ENCODE measurements at regions not wholly inside any gene's neighbourhood (a gene's known extent, or its start where the extent isn't known, plus 50 kb on each side); places are given as distances from the start of the nearest gene placed in this dataset.
"Not testable (repeated sequence)": the region's sequence is repeated elsewhere in the genome, so short reads cannot be mapped to it uniquely, and the experiment has no call there.

DNA sequence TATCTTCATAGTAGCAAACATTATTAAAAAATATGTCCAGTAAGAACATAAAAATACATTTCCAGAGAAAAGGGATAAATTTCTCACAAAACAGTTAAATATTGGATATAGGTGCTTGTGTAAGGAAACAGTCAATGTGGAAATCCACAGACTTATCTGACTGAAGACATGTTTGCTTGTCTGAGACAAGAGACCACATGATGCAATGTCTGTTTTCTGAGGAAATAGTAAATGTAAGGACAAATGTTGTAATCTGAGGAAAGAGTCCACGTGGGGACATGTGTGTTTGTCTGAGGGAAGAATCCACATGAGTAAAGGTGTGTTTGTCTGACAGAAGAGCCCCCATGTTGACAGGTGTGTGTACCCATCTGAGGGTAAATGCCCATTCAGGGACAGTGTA lies 1093.2 kb downstream of the TMEM121 start:
- DNase-seq, result no peak

DNA sequence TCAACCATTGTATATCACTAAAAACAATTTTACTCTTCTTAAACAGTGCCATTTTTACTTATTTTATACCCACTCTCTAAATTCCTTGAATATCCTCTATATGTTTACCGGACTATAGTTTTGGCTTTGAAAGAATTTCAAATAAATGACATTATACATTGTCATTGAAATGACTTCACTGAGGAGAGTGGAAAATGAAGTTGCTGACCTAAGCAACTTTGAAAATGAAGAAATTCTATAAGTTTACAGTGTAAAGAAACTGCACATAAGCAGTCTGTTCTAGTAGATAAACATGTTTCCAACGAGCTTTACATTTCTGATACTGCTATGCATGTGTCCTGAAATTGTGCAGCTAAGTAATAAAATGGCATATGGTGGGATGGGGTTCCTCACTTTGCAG lies 1094.0 kb downstream of the TMEM121 start:
- no peak for DNase-seq

DNA sequence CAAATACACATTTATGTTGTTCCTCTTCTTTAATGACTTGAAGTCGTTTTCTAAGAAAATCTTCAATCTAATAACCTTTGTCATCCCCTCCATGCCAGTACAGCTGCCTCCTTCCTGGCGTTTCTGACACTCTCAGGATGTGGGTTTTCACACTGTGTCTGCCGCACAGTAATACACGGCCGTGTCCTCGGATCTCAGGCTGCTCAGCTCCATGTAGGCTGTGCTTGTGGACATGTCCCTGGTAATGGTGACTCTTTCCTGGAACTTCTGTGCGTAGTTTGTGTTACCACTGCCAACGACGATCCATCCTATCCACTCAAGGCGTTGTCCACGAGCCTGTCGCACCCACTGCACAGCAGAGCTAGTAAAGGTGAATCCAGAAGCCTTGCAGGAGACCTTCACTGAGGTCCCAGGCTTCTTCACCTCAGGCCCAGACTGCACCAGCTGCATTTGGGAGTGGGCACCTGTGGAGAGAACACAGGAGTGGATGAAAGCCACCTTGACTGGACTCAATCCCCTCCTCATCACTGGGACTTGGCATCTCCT lies 1095.9 kb downstream of the TMEM121 start:
- no peak for DNase-seq

GRCh38 chr14:106625186-106625585 lies 1098.8 kb downstream of the TMEM121 start:
- DNase-seq, result no peak

DNA sequence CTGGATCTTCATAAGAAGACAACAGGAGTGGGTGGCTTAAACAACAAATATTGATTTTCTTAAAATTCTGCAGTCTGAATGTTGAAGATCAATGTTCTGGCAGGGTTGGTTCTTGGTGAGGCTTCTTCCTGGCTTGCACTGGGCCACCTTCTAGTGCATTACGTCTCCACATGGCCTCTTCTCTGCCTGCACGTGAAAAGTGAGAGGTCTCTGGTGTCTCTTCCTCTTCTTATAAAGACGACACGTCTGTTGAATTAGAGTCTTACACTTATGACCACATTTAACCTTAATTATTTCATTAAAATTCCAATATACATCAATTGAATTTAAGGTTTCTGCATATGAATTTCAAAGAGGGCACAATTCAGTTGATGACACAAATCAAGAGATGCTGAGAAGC lies 1100.1 kb downstream of the TMEM121 start:
- DNase-seq, result not testable (repeated sequence)

DNA sequence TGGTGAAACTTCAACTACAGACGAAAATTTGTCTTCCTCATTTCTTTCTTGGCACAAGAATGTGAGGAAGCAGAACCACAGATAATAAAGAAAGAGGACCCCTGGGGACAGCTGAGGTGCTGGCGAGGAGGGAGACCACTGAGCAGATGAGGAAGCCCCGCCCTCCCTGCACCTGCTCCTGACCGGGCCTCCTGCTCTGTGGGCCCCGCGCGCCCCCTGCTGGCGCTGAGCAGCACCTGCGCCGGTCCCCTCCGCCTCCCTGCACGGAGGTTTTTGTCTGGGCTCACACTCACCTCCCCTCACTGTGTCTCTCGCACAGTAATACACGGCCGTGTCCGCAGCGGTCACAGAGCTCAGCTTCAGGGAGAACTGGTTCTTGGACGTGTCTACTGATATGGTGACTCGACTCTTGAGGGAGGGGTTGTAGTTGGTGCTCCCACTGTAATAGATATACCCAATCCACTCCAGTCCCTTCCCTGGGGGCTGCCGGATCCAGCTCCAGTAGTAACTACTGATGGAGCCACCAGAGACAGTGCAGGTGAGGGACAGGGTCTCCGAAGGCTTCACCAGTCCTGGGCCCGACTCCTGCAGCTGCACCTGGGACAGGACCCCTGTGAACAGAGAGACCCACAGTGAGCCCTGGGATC lies 1100.7 kb downstream of the TMEM121 start:
- not testable (repeated sequence) for DNase-seq

- no peak for DNase-seq
These were observed 1105.5 kb downstream of the TMEM121 start for GRCh38 chr14:106631879-106632278.

DNA sequence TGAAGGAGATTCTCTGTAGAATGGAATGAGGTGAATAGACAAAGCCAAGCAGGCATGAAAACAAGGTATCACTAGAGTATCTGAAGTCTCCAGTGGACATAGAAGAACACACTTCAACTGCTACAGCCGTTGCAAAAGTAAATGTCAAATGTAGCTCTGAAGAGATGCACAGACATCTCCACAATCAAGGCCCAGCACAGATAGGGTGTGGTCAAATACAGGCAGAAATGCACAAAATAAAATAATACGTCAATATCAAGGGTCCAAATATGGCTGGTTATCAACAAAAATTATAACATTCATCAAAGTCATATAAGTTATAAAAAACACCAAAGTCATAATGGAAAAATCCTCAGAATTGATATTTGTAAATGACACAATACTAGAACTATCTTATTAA lies 1107.3 kb downstream of the TMEM121 start:
- no peak for DNase-seq

DNA sequence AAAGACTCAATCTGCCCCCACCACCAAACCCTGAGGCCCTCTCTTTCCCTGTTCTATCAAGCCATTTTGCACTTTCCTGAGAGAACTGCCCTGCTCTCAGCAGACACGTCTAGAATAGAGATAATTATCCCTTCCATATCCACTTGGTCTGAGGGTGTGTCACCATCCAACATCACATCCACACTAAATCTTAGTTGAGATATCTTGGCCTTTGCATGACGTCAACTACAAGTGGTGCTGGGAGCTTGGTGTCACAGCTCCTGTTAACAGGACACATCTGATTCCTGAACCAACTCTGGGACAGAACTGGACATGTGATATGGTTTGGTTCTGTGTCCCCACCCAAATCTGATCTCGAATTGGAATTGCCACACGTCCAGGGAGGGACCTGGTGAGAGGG lies 1109.2 kb downstream of the TMEM121 start:
- DNase-seq, result no peak

GRCh38 chr14:106638786-106639452 lies 1112.5 kb downstream of the TMEM121 start:
- DNase-seq, result not testable (repeated sequence)

GRCh38 chr14:106642090-106642489 lies 1115.7 kb downstream of the TMEM121 start:
- DNase-seq, result no peak

- DNase-seq, result not testable (repeated sequence)
These were observed 1116.6 kb downstream of the TMEM121 start for GRCh38 chr14:106642971-106643370.

- DNase-seq, result not testable (repeated sequence)
These were observed 1122.5 kb downstream of the TMEM121 start for GRCh38 chr14:106648874-106649273.

- no peak for DNase-seq
These were observed 1124.6 kb downstream of the TMEM121 start for GRCh38 chr14:106651016-106651415.

- no peak for DNase-seq
These were observed 1126.1 kb downstream of the TMEM121 start for GRCh38 chr14:106652494-106652893.

- no peak for DNase-seq
These were observed 1131.1 kb downstream of the TMEM121 start for GRCh38 chr14:106657460-106657859.

GRCh38 chr14:106658066-106658860 lies 1131.9 kb downstream of the TMEM121 start:
- DNase-seq, result not testable (repeated sequence)

GRCh38 chr14:106661561-106661960 lies 1135.2 kb downstream of the TMEM121 start:
- DNase-seq, result not testable (repeated sequence)

DNA sequence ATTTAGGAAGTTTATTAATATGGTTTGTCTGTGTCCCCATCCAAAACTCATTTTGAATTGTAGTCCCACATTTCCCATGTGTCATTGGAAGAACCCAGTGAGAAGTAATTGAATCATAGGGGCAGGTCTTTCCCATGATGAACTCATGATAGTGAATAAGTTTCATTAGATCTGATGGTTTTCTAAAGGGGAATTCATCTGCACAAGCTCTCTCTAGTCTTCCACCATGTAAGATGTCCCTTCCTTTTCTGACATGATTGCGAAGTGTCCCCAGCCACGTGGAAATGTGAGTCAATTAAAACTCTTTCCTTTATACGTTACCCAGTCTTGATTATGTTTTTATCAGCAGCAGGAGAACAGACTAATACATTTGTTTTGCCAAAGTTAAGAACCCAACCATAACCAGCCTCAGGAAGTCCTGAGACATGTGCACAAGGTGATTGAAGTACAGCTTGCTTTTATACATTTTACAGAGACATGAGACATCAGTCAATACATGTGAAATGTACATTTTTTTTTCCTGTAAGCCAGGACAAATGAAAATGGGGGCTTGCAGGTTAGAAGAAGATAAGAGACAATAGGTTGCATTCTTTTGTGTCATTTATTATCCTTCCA lies 1136.7 kb downstream of the TMEM121 start:
- DNase-seq, result no peak

DNA sequence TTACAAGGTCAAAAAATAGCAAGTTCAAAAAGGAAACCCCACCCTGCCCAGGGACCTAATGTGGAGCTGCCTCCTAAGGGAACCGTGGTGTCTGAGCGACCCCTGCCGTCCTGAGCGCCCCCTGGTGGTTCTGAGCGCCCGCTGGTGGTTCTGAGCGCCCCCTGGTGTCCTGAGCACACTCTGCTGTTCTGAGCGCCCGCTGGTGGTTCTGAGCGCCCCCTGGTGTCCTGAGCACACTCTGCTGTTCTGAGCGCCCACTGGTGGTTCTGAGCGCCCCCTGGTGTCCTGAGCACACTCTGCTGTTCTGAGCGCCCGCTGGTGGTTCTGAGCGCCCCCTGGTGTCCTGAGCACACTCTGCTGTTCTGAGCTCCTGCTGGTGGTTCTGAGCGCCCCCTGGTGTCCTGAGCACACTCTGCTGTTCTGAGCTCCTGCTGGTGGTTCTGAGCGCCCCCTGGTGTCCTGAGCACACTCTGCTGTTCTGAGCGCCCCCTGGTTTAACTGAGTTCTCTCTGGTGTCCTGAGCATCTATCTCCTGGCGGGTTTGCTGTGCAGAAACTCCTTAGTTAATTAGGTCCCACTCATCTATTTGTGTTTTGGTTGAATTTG lies 1137.5 kb downstream of the TMEM121 start:
- DNase-seq, result not testable (repeated sequence)

DNA sequence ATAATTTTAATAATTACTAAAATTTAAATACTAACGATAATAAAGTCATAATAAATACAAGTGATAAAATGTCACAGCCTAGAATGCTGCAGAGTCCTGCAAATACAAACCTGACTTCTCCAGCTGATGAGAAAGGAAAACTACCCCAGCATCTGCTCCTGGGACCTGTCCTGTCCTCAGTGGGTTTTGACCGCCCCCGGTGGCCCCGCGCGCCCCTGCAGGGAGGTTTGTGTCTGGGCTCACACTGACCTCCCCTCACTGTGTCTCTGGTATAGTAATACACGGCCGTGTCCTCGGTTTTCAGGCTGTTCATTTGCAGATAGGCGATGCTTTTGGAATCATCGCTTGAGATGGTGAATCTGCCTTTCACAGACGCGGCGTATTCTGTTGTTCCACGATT lies 1139.4 kb downstream of the TMEM121 start:
- DNase-seq, result no peak

GRCh38 chr14:106666341-106666740 lies 1140.0 kb downstream of the TMEM121 start:
- DNase-seq, result no peak

Data from left kidney (tissue), 1 donor.